Hematopoietic multipotent progenitor cell treated with erythropoietin and hydrocortisone succinate and interleukin-3 and kit ligand, for 4 days (in vitro differentiated cells): ENCODE measurements at regions not wholly inside any gene's neighbourhood (a gene's known extent, or its start where the extent isn't known, plus 50 kb on each side); places are given as distances from the start of the nearest gene placed in this dataset.

Experiments
- DNase-seq: peaks from one replicate; pipeline ENCODE4 v3.0.0-alpha.2; 2015

- DNase-seq, result no peak
Measured at GRCh38 chr1:55333461-55333860, 118.3 kb upstream of the USP24 start.

- no peak for DNase-seq
Measured at GRCh38 chr1:55331351-55331750, 116.2 kb upstream of the USP24 start.

GRCh38 chr1:55329808-55330432, 114.8 kb upstream of the USP24 start:
- DNase-seq, result no peak

GRCh38 chr1:55329091-55329490, 113.9 kb upstream of the USP24 start:
- DNase-seq, result no peak

- DNase-seq, result no peak
Measured at GRCh38 chr1:55326496-55327243, 111.5 kb upstream of the USP24 start.

- DNase-seq, result no peak
Measured at GRCh38 chr1:55323760-55324159, 108.6 kb upstream of the USP24 start.

- DNase-seq, result no peak
Measured at GRCh38 chr1:55322842-55323241, 107.7 kb upstream of the USP24 start.

- DNase-seq, result no peak
Measured at GRCh38 chr1:55321942-55322341, 106.8 kb upstream of the USP24 start.

- no peak for DNase-seq
Measured at GRCh38 chr1:55320891-55321290, 105.7 kb upstream of the USP24 start.

GRCh38 chr1:55318116-55318817, 103.1 kb upstream of the USP24 start:
- peak; percentile 53 for DNase-seq

- peak; percentile 8 for DNase-seq
Measured at GRCh38 chr1:55317673-55318072, 102.5 kb upstream of the USP24 start.

GRCh38 chr1:55316947-55317662, 101.9 kb upstream of the USP24 start:
- no peak for DNase-seq

GRCh38 chr1:55316502-55316901, 101.3 kb upstream of the USP24 start:
- DNase-seq, result peak; percentile 9

GRCh38 chr1:55315552-55315951, 100.4 kb upstream of the USP24 start:
- no peak for DNase-seq

- no peak for DNase-seq
Measured at GRCh38 chr1:55314740-55315139, 99.6 kb upstream of the USP24 start.

GRCh38 chr1:55313903-55314302, 98.7 kb upstream of the USP24 start:
- DNase-seq, result no peak

- no peak for DNase-seq
Measured at GRCh38 chr1:55311979-55312378, 96.8 kb upstream of the USP24 start.

GRCh38 chr1:55311057-55311641, 96.0 kb upstream of the USP24 start:
- no peak for DNase-seq

- no peak for DNase-seq
Measured at GRCh38 chr1:55310505-55310971, 95.4 kb upstream of the USP24 start.

GRCh38 chr1:55309786-55310504, 94.8 kb upstream of the USP24 start:
- no peak for DNase-seq

- no peak for DNase-seq
Measured at GRCh38 chr1:55309053-55309452, 93.9 kb upstream of the USP24 start.

GRCh38 chr1:55305735-55306134, 90.6 kb upstream of the USP24 start:
- DNase-seq, result no peak
